VCaP (cell line): ENCODE measurements at regions not wholly inside any gene's neighbourhood (a gene's known extent, or its start where the extent isn't known, plus 50 kb on each side); places are given as distances from the start of the nearest gene placed in this dataset.
"Not testable (repeated sequence)": the region's sequence is repeated elsewhere in the genome, so short reads cannot be mapped to it uniquely, and the experiment has no call there.

Source experiments
- H3K27ac ChIP-seq: fragments of 450-650 bp; 2 replicates; pipeline ENCODE4 v1.5.1; 2017
- CTCF ChIP-seq: fragments of 450-650 bp; conservative IDR thresholded peaks from 2 replicates; pipeline ENCODE4 v1.5.1; 2017; ENCODE audit warnings: mild to moderate bottlenecking, moderate library complexity

GRCh38 chr3:150346981-150347863, 60.9 kb upstream of the TSC22D2 start:
- no peak overlapping the region for H3K27ac ChIP-seq
- no peak for TF ChIP-seq CTCF

- TF ChIP-seq CTCF: no peak
- H3K27ac ChIP-seq: no peak overlapping the region
These were observed 61.8 kb upstream of the TSC22D2 start for GRCh38 chr3:150346266-150346665.

- no peak for TF ChIP-seq CTCF
- H3K27ac ChIP-seq: peak overlapping the region; percentile 62
These were observed 63.0 kb upstream of the TSC22D2 start for GRCh38 chr3:150345021-150345538.

GRCh38 chr3:150344079-150344759, 63.9 kb upstream of the TSC22D2 start:
- no peak for TF ChIP-seq CTCF
- H3K27ac ChIP-seq: peak overlapping the region; percentile 62

- H3K27ac ChIP-seq: no peak overlapping the region
- TF ChIP-seq CTCF: no peak
These were observed 65.1 kb upstream of the TSC22D2 start for GRCh38 chr3:150342896-150343467.

GRCh38 chr3:150341891-150342290, 66.2 kb upstream of the TSC22D2 start:
- no peak overlapping the region for H3K27ac ChIP-seq
- TF ChIP-seq CTCF: no peak

- not testable (repeated sequence) for H3K27ac ChIP-seq
These were observed 71.7 kb upstream of the TSC22D2 start for GRCh38 chr3:150336363-150336762.
